GM23338 (cell line): ENCODE measurements at regions not wholly inside any gene's neighbourhood (a gene's known extent, or its start where the extent isn't known, plus 50 kb on each side); places are given as distances from the start of the nearest gene placed in this dataset.

Source experiments
- ATAC-seq: fragments of 200-7000 bp; cut with Tn5 transposase; 3 replicates; pipeline ENCODE4 v1.9.1; 2020
- DNase-seq: peaks from one replicate; pipeline ENCODE4 v3.0.0-alpha.2; 2015; ENCODE audit warnings: low spot score
- H2AFZ ChIP-seq: fragments of 200-600 bp; sonication (generic); 2 replicates; pipeline ENCODE4 v1.8.0; 2016; ENCODE audit warnings: antibody characterized with exemption, mild to moderate bottlenecking, moderate library complexity
- H3F3A ChIP-seq: fragments of 200-600 bp; sonication (generic); replicated peaks from 2 replicates; pipeline ENCODE4 v1.8.0; 2017; ENCODE audit warnings: antibody characterized with exemption, mixed run types, low read depth
- H3K27ac ChIP-seq: fragments of 200-600 bp; sonication (generic); 2 replicates; pipeline ENCODE4 v1.6.1; 2016; ENCODE audit warnings: low read depth
- H3K27me3 ChIP-seq: fragments of 200-600 bp; sonication (generic); 2 replicates; pipeline ENCODE4 v1.8.0; 2016; ENCODE audit warnings: mild to moderate bottlenecking, mixed run types, moderate library complexity; ENCODE audit not compliant: insufficient read depth
- H3K36me3 ChIP-seq: fragments of 200-600 bp; sonication (generic); 2 replicates; pipeline ENCODE4 v1.8.0; 2016; ENCODE audit warnings: mild to moderate bottlenecking; ENCODE audit not compliant: insufficient read depth
- H3K4me1 ChIP-seq: fragments of 200-600 bp; sonication (generic); 2 replicates; pipeline ENCODE4 v1.8.0; 2016; ENCODE audit warnings: mild to moderate bottlenecking, moderate library complexity; ENCODE audit not compliant: insufficient read depth
- H3K4me2 ChIP-seq: fragments of 200-600 bp; sonication (generic); 2 replicates; pipeline ENCODE4 v1.7.1; 2017; ENCODE audit warnings: mixed run types
- H3K4me3 ChIP-seq: fragments of 200-600 bp; sonication (generic); 2 replicates; pipeline ENCODE4 v1.6.1; 2016; ENCODE audit warnings: mixed run types
- H3K79me2 ChIP-seq: fragments of 200-600 bp; sonication (generic); replicated peaks from 2 replicates; pipeline ENCODE4 v1.8.0; 2017; ENCODE audit warnings: mild to moderate bottlenecking; ENCODE audit not compliant: insufficient read depth
- H3K9me2 ChIP-seq: fragments of 200-600 bp; sonication (generic); 2 replicates; pipeline ENCODE4 v1.8.0; 2017; ENCODE audit not compliant: insufficient read depth
- H4K20me1 ChIP-seq: fragments of 200-600 bp; sonication (generic); replicated peaks from 2 replicates; pipeline ENCODE4 v1.8.0; 2017; ENCODE audit warnings: mild to moderate bottlenecking; ENCODE audit not compliant: insufficient read depth
- H3K27ac Mint-ChIP-seq: 2 replicates; pipeline ENCODE4 v1.8.0; 2020; ENCODE audit warnings: inconsistent platforms, mild to moderate bottlenecking, moderate library complexity, mixed read lengths
- H3K27me3 Mint-ChIP-seq: 3 replicates; pipeline ENCODE4 v1.8.0; 2022; ENCODE audit warnings: low read depth, mild to moderate bottlenecking, moderate library complexity, mixed read lengths, inconsistent platforms; ENCODE audit not compliant: insufficient read depth, poor library complexity
- H3K36me3 Mint-ChIP-seq: 3 replicates; pipeline ENCODE4 v1.8.0; 2021; ENCODE audit warnings: low read depth, mild to moderate bottlenecking, inconsistent platforms, moderate library complexity, mixed read lengths
- H3K4me1 Mint-ChIP-seq: 3 replicates; pipeline ENCODE4 v1.8.0; 2020; ENCODE audit warnings: mild to moderate bottlenecking, inconsistent platforms, mixed read lengths
- H3K4me3 Mint-ChIP-seq: 3 replicates; pipeline ENCODE4 v1.8.0; 2021; ENCODE audit warnings: moderate library complexity, mild to moderate bottlenecking, inconsistent platforms, mixed read lengths
- H3K9me3 Mint-ChIP-seq: 3 replicates; pipeline ENCODE4 v1.8.0; 2020; ENCODE audit warnings: moderate library complexity, mild to moderate bottlenecking, inconsistent platforms, mixed read lengths
- CREB1 ChIP-seq: fragments of 250-450 bp; sonication (Bioruptor Pico); IDR thresholded peaks from 2 replicates; pipeline ENCODE4 v1.5.0; 2020; ENCODE audit warnings: low read depth, mild to moderate bottlenecking, moderate library complexity
- CTCF ChIP-seq, 2 experiments: fragments of 200-600 bp in 1 of 2; sonication (generic) in 1 of 2; conservative IDR thresholded peaks; 2 replicates each; pipeline versions ENCODE4 v1.5.1 to v1.6.1; 2016 to 2017; ENCODE audit warnings: antibody characterized with exemption in 2 of 2, low read depth in 2 of 2, mild to moderate bottlenecking in 2 of 2, moderate library complexity in 1 of 2
- ETS1 ChIP-seq: IDR thresholded peaks from 2 replicates; pipeline ENCODE4 v1.6.1; 2016; ENCODE audit warnings: antibody characterized with exemption
- EZH2 ChIP-seq: fragments of 200-600 bp; sonication (generic); IDR thresholded peaks from one replicate; pipeline ENCODE4 v1.8.0; 2017; ENCODE audit warnings: antibody characterized with exemption, mild to moderate bottlenecking, low read depth; ENCODE audit not compliant: unreplicated experiment
- EZH2phosphoT487 ChIP-seq: fragments of 200-600 bp; sonication (generic); IDR thresholded peaks from one replicate; pipeline ENCODE4 v1.8.1; 2018; ENCODE audit warnings: antibody characterized with exemption; ENCODE audit not compliant: unreplicated experiment
- JUNB ChIP-seq: IDR thresholded peaks from one replicate; pipeline ENCODE4 v1.6.1; 2016; ENCODE audit warnings: antibody characterized with exemption; ENCODE audit not compliant: unreplicated experiment
- NANOG ChIP-seq: IDR thresholded peaks from 2 replicates; pipeline ENCODE4 v1.6.1; 2016; ENCODE audit warnings: antibody characterized with exemption, borderline replicate concordance
- POLR2AphosphoS5 ChIP-seq: IDR thresholded peaks from 2 replicates; pipeline ENCODE4 v1.6.1; 2016; ENCODE audit warnings: antibody characterized with exemption, low read depth
- REST ChIP-seq: IDR thresholded peaks from one replicate; pipeline ENCODE4 v1.6.1; 2018; ENCODE audit warnings: antibody characterized with exemption; ENCODE audit not compliant: unreplicated experiment
- STAT1 ChIP-seq: IDR thresholded peaks from one replicate; pipeline ENCODE4 v1.6.1; 2016; ENCODE audit warnings: antibody characterized with exemption; ENCODE audit not compliant: unreplicated experiment
- ZNF114 ChIP-seq: fragments of 250-450 bp; sonication (Bioruptor Pico); IDR thresholded peaks from 2 replicates; pipeline ENCODE4 v1.5.0; 2020; ENCODE audit warnings: mild to moderate bottlenecking, moderate library complexity
- ZNF331 ChIP-seq: fragments of 250-450 bp; sonication (Bioruptor Pico); IDR thresholded peaks from 2 replicates; pipeline ENCODE4 v1.5.0; 2020; ENCODE audit warnings: low read depth, mild to moderate bottlenecking, moderate library complexity
- ZNF462 ChIP-seq: fragments of 250-450 bp; sonication (Bioruptor Pico); IDR thresholded peaks from 2 replicates; pipeline ENCODE4 v1.5.0; 2020; ENCODE audit warnings: mild to moderate bottlenecking, moderate library complexity

GRCh38 chr12:39122562-39123204 lies 217.3 kb upstream of the CPNE8 start:
- peak overlapping the region; percentile 77 for H2AFZ ChIP-seq
- H3K36me3 ChIP-seq, result no peaks in the 10 kb centered on the region
- no peaks in the 10 kb centered on the region for H3F3A ChIP-seq
- no peaks in the 10 kb centered on the region for H4K20me1 ChIP-seq
- DNase-seq (peak; percentile 87), ATAC-seq (peak; percentile 97)
- peak overlapping the region; percentile 84; the same call in 1 of the 2 replicates for H3K27ac ChIP-seq
- H3K27me3 ChIP-seq, result no peaks in the 10 kb centered on the region
- peaks cover 26% of the 10 kb centered on the region for H3K4me1 Mint-ChIP-seq
- peak overlapping the region; percentile 46; the same call in 1 of the 2 replicates for H3K4me2 ChIP-seq
- H3K79me2 ChIP-seq, result no peaks in the 10 kb centered on the region
- no peaks in the 10 kb centered on the region; the same call in 1 of the 2 replicates for H3K9me2 ChIP-seq
- no peaks in the 10 kb centered on the region; the same call in 2 of the 3 replicates for H3K9me3 Mint-ChIP-seq
- peaks cover 9% of the 10 kb centered on the region for H3K4me1 ChIP-seq
- H3K4me3 Mint-ChIP-seq, result no peak overlapping the region
- no peaks in the 10 kb centered on the region for H3K27me3 Mint-ChIP-seq
- H3K36me3 Mint-ChIP-seq, result no peaks in the 10 kb centered on the region; the same call in 1 of the 3 replicates
- no peak overlapping the region for H3K4me3 ChIP-seq
- TF ChIP-seq POLR2AphosphoS5 (no peak), CREB1 (0 out of 2 replicates have a peak, but pooled peaks have one; percentile 23), ETS1 (no peak), NANOG (no peak), ZNF114 (CRISPR knock-in tag) (no peak), EZH2 (no peak), REST (no peak), EZH2phosphoT487 (no peak), CTCF (conservative IDR thresholded peaks at IDR 0.05; ENCODE audit: low read depth in 2 of 2) (peak; percentile 4 to 64; a peak in 3 of 4 replicates), JUNB (no peak), STAT1 (no peak), ZNF462 (CRISPR knock-in tag) (peak; percentile 64; the same call in 1 of the 2 replicates), ZNF331 (CRISPR knock-in tag) (no peak)
- peak overlapping the region; percentile 57; the same call in 1 of the 2 replicates for H3K27ac Mint-ChIP-seq
